ENCODE measurements at regions not wholly inside any gene's neighbourhood (a gene's known extent, or its start where the extent isn't known, plus 50 kb on each side); places are given as distances from the start of the nearest gene placed in this dataset.

DNA sequence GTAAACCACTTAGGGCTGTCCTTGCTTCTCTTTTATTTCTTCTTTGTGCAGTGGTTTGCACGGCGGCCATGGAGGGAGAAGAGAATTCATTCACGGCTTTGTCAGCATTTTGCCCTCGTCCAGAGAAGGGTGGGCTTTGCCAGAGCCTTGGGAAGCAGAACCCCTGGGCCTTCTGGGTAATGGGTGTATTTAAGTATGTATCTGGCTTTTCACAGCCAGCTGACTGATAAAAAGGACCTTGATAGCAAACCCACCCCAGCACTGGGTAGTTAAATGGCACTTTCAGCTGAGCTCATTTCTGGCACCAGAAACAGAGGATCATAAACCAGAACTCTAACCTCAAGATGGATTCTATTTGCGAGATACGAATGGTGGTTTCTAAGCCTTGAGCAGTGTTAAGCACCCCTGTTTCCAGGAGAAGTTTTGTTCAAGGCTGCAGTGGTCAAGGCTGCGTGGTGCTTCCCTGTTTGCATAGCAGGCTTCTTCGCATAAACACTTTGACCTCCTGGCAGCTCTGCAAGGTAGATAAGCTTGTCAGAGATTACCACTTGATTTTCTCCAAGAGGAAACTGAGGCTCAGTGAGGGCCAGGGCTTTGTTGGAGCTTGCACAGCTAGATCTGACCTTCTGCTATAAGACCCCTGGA lies 441.6 kb upstream of the KLF4 start:
- no peak for TF ChIP-seq POLR2AphosphoS5 (IDR thresholded peaks at IDR 0.05; ENCODE audit: low read depth, low read length)
- TF ChIP-seq POLR2A (IDR thresholded peaks at IDR 0.05; ENCODE audit: borderline replicate concordance, extremely low read depth, insufficient read depth, insufficient read length): no peak
- TF ChIP-seq, protein P1, sequence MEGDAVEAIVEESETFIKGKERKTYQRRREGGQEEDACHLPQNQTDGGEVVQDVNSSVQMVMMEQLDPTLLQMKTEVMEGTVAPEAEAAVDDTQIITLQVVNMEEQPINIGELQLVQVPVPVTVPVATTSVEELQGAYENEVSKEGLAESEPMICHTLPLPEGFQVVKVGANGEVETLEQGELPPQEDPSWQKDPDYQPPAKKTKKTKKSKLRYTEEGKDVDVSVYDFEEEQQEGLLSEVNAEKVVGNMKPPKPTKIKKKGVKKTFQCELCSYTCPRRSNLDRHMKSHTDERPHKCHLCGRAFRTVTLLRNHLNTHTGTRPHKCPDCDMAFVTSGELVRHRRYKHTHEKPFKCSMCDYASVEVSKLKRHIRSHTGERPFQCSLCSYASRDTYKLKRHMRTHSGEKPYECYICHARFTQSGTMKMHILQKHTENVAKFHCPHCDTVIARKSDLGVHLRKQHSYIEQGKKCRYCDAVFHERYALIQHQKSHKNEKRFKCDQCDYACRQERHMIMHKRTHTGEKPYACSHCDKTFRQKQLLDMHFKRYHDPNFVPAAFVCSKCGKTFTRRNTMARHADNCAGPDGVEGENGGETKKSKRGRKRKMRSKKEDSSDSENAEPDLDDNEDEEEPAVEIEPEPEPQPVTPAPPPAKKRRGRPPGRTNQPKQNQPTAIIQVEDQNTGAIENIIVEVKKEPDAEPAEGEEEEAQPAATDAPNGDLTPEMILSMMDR (IDR thresholded peaks at IDR 0.05 in 2 of 3, conservative IDR thresholded peaks at IDR 0.05 in 1 of 3; ENCODE audit: borderline replicate concordance in 1 of 3, insufficient read depth in 1 of 3, low read depth in 2 of 3, low read length in 2 of 3): no peak
- no peak for TF ChIP-seq ELF1 (IDR thresholded peaks at IDR 0.05; ENCODE audit: borderline replicate concordance, low read depth)
- no peak for TF ChIP-seq FOSL1 (IDR thresholded peaks at IDR 0.05; ENCODE audit: low read depth)
- TF ChIP-seq, protein P2, sequence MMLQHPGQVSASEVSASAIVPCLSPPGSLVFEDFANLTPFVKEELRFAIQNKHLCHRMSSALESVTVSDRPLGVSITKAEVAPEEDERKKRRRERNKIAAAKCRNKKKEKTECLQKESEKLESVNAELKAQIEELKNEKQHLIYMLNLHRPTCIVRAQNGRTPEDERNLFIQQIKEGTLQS (IDR thresholded peaks at IDR 0.05): no peak
- TF ChIP-seq, protein P3, sequence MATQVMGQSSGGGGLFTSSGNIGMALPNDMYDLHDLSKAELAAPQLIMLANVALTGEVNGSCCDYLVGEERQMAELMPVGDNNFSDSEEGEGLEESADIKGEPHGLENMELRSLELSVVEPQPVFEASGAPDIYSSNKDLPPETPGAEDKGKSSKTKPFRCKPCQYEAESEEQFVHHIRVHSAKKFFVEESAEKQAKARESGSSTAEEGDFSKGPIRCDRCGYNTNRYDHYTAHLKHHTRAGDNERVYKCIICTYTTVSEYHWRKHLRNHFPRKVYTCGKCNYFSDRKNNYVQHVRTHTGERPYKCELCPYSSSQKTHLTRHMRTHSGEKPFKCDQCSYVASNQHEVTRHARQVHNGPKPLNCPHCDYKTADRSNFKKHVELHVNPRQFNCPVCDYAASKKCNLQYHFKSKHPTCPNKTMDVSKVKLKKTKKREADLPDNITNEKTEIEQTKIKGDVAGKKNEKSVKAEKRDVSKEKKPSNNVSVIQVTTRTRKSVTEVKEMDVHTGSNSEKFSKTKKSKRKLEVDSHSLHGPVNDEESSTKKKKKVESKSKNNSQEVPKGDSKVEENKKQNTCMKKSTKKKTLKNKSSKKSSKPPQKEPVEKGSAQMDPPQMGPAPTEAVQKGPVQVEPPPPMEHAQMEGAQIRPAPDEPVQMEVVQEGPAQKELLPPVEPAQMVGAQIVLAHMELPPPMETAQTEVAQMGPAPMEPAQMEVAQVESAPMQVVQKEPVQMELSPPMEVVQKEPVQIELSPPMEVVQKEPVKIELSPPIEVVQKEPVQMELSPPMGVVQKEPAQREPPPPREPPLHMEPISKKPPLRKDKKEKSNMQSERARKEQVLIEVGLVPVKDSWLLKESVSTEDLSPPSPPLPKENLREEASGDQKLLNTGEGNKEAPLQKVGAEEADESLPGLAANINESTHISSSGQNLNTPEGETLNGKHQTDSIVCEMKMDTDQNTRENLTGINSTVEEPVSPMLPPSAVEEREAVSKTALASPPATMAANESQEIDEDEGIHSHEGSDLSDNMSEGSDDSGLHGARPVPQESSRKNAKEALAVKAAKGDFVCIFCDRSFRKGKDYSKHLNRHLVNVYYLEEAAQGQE (IDR thresholded peaks at IDR 0.05; ENCODE audit: low read depth): no peak
- TF ChIP-seq SRF (IDR thresholded peaks at IDR 0.05; ENCODE audit: low read depth): no peak
- TF ChIP-seq ZNF274 (IDR thresholded peaks at IDR 0.05; ENCODE audit: low read depth, low read length): no peak
- TF ChIP-seq SIN3A (IDR thresholded peaks at IDR 0.05; ENCODE audit: low read depth): no peak
- TF ChIP-seq RAD21 (IDR thresholded peaks at IDR 0.05; ENCODE audit: low read depth): no peak

All from HCT116 (cell line).